ENCODE measurements at regions not wholly inside any gene's neighbourhood (a gene's known extent, or its start where the extent isn't known, plus 50 kb on each side); places are given as distances from the start of the nearest gene placed in this dataset.

- no peak for DNase-seq
Observed at GRCh38 chr2:12267042-12267441, 449.7 kb upstream of the TRIB2 start.

- DNase-seq: no peak
Observed at GRCh38 chr2:12269041-12269972, 447.4 kb upstream of the TRIB2 start.

- no peak for DNase-seq
Observed at GRCh38 chr2:12270876-12271588, 445.7 kb upstream of the TRIB2 start.

GRCh38 chr2:12271589-12271984 is 445.1 kb upstream of the TRIB2 start:
- DNase-seq: no peak

GRCh38 chr2:12273111-12273510 is 443.6 kb upstream of the TRIB2 start:
- DNase-seq: no peak

- no peak for DNase-seq
Observed at GRCh38 chr2:12274591-12274990, 442.1 kb upstream of the TRIB2 start.

- DNase-seq: no peak
Observed at GRCh38 chr2:12277241-12278034, 439.3 kb upstream of the TRIB2 start.

- DNase-seq: no peak
Observed at GRCh38 chr2:12278217-12278750, 438.5 kb upstream of the TRIB2 start.

- DNase-seq: no peak
Observed at GRCh38 chr2:12282780-12283695, 433.7 kb upstream of the TRIB2 start.

- no peak for DNase-seq
Observed at GRCh38 chr2:12284037-12284436, 432.7 kb upstream of the TRIB2 start.

GRCh38 chr2:12284487-12284886 is 432.2 kb upstream of the TRIB2 start:
- no peak for DNase-seq

- no peak for DNase-seq
Observed at GRCh38 chr2:12286347-12286746, 430.4 kb upstream of the TRIB2 start.

- DNase-seq: no peak
Observed at GRCh38 chr2:12287220-12287751, 429.4 kb upstream of the TRIB2 start.

GRCh38 chr2:12288048-12288447 is 428.7 kb upstream of the TRIB2 start:
- DNase-seq: no peak

GRCh38 chr2:12289120-12289802 is 427.5 kb upstream of the TRIB2 start:
- no peak for DNase-seq

- no peak for DNase-seq
Observed at GRCh38 chr2:12291303-12291702, 425.4 kb upstream of the TRIB2 start.

GRCh38 chr2:12293874-12294273 is 422.9 kb upstream of the TRIB2 start:
- no peak for DNase-seq

GRCh38 chr2:12295856-12296519 is 420.7 kb upstream of the TRIB2 start:
- no peak for DNase-seq

GRCh38 chr2:12296915-12297314 is 419.8 kb upstream of the TRIB2 start:
- no peak for DNase-seq

- no peak for DNase-seq
Observed at GRCh38 chr2:12298352-12298751, 418.4 kb upstream of the TRIB2 start.
